ENCODE measurements at regions not wholly inside any gene's neighbourhood (a gene's known extent, or its start where the extent isn't known, plus 50 kb on each side); places are given as distances from the start of the nearest gene placed in this dataset.

DNA sequence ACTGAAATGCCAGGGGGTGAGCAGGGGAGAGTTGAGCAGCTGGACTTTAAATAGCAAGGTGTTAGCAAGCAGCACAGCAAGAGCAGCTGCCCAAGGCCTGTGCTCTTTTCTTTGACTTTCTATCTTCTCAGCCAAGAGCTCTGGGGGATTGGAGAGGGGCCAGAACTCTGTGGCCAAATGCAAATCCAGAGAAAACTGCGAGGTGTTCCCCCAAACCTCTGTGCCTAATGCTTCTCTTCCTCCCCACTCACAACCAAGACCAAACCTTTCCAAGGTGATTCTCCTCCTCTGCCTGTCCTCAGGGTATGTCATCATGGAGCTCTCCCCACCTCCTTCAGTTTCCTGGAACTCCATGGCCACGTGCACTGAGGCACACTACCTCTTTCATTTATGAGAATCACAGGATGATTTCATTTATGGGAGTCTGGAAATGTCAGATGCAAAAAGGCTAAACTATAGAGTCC is 118.7 kb upstream of the WWC1 start:
- TF ChIP-seq POLR2A (IDR thresholded peaks at IDR 0.05; ENCODE audit: low read length) (no peak), GATA1 (IDR thresholded peaks at IDR 0.05; ENCODE audit: low read depth, low read length) (no peak)
